RPMI7951 (cell line): ENCODE measurements at regions not wholly inside any gene's neighbourhood (a gene's known extent, or its start where the extent isn't known, plus 50 kb on each side); places are given as distances from the start of the nearest gene placed in this dataset.
"Not testable (repeated sequence)": the region's sequence is repeated elsewhere in the genome, so short reads cannot be mapped to it uniquely, and the experiment has no call there.

ENCODE experiments used
- DNase-seq: peaks from one replicate; pipeline ENCODE4 v3.0.0-alpha.2; 2012; ENCODE audit warnings: low read depth

DNA sequence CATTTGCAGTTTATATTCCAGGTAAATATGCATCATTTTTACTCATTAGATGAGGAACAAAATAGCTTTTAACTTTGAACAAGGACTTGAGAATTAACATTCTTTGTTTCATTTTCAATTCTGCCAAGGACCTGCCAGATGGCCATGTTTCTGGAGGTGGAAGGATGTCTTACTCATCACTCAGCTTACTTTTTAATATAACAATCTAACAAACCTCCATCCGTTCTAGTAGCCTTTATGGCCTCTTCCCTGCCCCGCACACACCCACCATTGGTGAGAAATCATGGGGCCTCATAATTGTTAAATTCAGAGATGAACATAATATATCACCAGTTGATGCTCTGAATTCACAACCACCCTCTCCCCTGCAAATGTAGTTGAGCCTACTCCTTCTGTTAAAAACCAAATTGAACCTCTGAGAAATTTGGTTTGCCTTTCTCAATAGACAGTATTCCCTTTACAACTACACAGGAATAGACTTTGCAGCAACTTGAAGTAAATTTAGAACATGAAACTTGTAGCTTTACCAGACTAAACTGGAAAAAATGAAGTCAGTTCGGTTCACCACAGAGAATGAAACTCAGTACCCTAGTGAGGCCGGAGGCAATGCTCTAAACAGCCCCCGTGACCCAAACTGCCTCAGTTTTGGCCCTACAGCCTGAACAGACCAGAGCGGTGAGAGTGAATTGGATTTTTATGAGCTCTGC is 50.1 kb upstream of the ACSL4 start:
- peak; percentile 9 for DNase-seq

DNA sequence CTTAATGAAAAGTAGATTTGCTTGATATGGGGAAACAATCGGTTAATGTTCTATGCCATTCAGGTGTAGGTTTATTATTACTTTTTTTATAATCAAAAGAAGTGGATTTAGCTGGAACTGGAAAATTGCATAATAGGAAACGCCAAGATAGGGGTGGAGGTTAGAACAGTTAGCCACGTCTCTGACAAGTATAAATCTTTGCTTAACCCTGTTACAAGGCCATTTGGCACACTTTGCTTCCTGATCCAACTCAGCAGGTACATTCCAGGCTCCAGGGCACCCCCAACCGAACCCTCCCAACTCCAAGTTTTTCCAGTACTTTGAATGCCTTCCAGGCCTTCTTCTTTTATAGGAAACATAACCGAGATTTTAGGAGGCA is 50.6 kb upstream of the ACSL4 start:
- no peak for DNase-seq

DNA sequence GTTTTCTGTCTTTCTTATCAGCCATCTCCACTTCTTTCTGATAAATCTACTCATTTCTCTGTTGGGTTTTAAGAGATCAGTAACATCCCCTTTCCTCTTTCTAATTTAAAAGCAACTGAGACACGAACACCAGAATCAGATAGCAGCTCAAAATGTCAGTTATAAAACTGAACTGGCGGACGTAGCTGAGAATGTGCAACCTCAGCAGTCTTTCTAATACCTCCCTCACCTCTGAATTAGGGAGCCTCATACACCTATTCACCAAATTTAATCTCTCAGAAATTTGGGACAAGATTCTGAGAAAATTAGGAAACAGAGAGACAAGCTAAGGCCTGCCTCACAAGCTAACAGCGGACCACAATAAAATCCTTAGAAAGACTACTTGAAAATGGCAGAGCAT is 52.0 kb upstream of the ACSL4 start:
- DNase-seq: no peak

DNA sequence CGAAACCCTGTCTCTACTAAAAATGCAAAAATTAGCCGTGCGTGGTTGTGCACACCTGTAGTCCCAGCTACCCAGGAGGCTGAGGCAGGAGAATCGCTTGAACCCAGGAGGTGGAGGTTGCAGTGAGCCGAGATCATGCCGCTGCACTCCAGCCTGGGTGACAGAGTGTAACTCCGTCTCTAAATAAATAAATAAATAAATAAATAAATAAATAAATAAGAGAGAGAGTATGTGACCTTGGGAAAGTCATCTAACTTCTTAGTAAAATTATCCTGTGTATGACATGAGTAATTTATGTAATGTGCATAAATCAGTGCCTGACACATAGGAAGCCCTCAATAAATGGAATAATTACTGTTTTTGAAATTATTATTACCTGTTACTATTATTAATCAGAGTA is 57.5 kb upstream of the ACSL4 start:
- DNase-seq: not testable (repeated sequence)

DNA sequence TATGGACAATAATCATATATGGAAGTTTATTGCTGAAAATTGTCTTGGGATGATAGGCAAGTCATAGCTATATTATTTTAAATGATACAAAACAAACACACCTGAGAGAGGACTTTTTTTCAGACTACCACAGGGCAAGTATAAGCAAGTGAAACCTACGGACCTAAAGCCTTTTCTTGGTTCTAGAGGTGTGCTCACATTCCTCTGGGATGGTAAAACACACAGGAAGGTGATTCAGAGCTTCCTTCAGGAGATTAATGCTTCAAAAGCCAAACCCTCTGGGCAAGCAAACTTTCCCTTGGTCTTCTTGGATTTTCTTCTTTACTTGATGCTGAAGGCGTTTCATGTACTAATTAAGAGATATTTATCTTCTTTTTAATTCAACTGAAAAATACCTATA is 60.1 kb upstream of the ACSL4 start:
- DNase-seq: no peak

DNA sequence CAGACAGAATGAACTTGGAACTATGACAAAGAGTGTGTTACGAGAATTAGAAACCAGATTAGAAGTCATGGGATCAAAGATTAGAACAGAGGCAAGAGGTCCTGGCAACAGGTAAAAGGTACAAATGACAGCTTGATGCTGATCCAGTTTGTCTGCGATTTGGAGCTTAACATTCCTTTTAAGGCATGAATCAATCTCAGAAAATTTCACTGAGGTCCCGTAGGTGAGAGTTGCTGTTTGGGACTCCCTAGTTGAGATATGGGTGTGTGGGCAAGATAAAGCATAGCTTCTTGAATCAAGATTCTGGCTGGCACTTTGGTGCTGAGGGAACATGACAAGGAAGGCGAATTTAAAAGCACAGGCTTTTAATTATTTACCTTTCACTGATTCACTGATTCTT is 62.6 kb upstream of the ACSL4 start:
- DNase-seq: no peak

DNA sequence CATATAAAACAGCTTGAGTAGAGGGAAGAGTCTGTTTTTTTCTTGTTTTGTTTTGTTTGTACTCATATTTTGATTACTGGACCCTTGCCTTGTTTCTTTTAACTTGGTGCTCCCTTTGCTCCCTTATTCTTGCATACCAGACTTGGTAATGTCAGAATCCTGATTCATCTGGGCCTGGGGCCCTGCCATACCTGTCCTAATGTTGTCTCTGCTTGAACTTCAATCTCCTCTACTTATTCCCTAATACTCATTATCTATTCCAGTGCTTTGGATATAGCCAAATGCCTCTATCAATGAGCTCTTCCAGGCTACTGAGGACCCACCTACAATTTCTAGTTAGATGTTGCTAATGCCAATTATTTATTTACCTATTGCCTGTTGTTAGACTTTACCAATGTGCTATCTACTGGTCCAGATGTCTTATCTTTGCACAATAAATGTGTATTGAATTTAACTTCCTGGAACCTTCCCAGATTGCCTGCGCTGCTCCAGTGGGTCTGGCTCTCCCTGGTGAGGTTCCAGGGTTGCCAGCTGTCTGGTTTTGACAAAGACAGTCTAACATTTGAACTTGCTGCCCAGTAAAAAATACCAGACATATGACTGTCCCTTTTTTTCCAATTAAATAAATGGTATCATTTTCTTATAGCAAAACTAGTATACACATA is 64.4 kb upstream of the ACSL4 start:
- DNase-seq: peak; percentile 30

DNA sequence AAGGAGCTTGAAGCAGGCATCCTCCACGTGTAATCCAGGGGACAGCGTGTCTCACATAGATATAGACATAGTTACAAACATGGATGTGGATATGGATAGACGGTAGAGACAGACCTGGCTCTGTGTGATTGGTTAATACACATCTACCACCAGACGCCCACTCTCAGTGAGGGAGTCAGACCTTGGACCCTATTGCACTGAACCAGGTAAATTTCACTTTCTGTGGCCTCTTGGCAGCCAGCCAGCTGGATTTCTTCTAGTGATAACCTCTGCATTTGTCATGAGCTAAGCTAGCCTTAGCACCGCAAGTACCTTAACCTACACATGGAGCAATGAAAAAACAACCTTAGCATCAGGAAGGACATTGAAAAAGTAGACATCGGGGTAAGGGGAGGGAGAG is 79.2 kb upstream of the ACSL4 start:
- DNase-seq: no peak

DNA sequence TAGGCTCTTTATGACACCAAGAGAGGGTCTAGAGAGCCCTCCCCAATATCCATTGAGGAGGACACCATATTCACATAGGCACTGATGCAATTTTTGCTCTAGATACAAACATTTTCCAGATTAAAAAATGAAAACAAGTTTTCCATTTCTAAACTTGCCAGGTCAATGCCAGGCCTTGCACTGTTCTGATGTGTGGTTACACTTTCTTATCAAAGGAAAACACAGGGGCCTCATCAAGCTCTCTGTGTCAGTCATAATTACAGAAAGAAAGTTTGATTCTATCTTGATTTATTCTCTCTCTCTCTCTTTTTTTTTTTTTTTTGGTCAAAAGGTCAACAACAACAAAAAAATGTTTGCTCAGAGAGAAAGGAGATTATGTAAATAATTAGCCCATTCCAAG is 80.2 kb upstream of the ACSL4 start:
- DNase-seq: no peak

DNA sequence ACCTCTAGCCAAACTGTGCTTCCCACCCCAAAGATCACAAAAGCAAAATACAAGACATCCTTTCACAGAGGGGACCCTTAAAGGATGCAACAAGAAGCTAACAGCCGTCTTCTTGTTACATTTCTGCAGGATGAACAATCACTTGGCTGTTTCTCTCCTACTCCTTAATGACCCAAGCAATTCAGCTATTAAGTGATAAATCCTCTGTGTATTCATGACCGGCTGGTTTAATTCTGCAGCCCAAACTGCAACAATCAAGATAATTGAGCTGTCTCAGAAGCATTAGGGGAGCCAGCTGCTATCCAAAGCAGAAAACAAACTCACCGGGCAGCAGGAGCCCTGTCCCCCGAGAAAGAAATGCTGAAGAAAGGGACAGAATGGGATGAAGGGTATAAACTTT is 85.9 kb upstream of the ACSL4 start:
- DNase-seq: no peak

DNA sequence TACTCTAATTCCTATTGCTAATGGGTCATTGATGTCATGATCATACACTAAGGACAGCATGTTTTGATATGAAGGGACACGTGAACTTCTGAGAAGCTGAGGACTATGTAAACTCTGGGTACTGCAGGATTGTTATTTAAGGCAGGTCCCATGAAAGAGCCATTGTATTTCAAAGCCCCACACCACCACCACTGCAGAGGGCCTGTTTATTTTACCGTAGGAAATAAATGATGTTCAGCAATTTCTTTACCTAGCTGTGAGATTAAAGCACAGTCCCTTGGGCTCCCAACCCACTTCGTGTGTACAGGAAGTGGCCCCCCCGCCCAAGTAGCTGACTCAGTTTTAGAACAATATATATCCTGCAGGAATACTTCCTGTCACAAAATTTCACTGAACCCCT is 89.8 kb upstream of the ACSL4 start:
- DNase-seq: no peak

DNA sequence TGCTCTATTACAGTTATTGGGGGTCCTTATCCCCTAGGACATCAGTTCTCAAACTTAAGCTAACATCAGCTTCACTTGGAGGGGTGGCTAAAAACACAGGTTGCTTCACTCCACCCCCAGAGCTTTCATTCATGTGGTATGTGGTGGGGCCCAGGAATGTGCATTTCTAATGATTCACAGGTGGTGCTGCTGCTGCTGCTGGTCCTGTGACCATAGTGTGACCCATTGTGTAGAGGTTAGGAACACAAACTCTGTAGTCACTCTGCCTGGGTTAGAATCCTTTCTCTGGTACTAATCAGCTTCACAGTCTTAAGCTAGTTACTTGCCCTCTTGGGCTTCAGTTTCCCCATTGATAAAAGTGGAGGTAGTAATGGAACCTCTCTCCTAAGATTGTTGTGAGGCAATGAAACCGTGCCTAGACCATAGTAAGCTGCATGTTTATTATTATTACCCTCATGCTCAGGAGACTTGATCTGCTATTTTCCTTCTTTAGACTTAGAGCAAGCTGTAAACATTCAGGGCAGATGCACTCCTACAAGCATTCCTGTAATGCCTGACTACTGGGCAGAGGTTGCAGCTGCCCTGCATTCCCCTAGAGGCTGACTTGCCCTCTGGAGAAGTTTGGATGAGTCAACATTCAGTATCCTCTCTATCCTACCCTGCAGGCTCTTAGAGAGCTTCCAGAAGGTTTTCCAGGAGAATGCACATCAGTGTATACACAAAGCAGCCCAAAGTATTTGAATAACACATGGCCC is 94.1 kb upstream of the ACSL4 start:
- peak; percentile 90 for DNase-seq

DNA sequence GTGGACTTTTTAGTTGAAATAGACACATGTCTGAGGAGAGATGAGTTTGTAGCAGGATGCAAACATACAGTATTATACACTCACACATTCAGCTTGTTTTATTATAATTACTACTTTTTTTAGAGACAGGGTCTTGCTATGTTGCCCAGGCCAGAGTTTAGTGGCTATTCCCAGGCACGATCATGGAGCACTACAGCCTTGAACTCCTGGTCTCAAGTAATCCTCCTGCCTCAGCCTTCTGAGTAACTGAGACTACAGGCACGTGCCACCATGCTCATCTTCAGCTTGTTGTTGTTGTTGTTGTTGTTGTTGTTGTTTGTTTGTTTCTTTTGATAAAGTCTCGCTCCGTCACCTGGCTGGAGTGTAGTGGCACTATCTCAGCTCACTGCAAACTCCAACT is 94.7 kb upstream of the ACSL4 start:
- no peak for DNase-seq

DNA sequence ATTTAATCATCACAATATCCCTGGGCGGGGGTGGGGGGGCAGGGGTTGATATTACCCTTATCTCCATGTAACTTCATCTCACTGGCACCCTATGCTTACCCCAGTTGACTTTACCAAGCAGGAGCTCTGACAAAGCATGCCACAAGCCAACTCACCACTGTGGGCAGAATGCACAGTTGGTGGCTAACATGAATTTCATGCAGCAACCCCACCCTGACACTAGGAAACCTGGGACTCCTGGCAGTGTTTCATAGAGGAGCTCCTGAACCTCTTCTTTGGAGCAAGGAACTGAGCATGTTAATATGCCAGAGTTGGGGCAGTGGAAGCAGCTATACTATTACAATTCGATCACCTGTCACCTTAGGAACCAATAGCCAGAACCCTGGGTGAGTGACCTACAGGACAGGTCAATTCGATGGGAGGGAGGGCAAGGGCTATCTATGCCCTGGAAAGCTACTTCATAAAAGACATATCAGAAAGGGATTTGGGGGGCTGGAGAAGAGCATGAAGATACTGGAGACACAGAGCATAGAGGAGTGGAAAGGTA is 97.2 kb upstream of the ACSL4 start:
- no peak for DNase-seq

DNA sequence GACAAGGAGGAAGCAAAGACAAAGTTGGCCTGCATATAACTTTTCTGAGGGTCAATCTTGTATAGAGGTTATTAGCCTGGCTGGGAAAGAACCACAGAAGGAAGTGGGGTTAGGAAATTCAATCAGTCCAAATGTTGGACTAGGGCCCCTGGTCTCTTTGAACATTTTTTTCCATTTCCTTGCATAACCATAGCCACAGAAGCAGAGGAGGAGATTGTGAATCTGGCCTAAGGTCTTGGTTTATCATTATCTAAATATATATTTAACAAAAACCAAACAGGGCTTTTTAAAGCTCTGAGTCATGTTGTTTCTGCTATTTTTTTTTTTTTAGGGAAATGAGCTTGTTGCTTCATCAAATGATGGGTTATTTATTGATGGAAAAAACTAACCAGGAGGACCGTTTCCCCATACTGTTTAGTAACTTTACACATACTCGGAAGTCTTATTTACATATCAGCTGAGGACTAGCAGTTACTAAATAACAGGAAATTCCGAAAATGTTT is 97.7 kb upstream of the ACSL4 start:
- peak; percentile 58 for DNase-seq

DNA sequence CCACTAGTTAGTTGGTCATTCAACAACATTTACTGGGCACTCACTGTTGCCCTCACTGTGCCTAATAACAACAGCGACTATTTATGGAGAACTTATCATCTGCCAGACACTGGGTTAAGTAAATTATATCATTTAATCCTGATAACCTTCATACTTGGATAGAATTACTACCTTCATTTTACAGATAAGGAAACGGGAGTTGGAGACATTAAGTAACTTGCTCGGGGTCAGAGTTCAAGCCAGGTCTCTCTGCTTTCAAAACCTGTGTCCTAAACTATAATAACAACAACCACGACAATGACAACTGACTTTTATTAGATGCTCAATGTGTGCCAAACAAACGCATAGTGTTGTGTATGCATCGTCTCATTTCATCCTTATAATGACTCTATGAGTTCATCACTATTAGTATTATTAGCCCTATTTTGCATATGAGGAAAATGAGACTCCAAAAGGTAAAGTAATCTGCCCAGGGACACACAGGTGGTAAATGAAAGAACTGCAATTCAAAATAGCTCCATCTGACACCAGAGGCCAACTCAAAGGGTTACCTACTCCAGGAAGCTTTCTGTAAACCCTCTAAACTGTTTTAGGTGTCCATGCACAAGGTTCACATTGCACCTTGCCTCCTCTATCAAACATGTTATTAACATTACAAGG is 98.4 kb upstream of the ACSL4 start:
- no peak for DNase-seq

DNA sequence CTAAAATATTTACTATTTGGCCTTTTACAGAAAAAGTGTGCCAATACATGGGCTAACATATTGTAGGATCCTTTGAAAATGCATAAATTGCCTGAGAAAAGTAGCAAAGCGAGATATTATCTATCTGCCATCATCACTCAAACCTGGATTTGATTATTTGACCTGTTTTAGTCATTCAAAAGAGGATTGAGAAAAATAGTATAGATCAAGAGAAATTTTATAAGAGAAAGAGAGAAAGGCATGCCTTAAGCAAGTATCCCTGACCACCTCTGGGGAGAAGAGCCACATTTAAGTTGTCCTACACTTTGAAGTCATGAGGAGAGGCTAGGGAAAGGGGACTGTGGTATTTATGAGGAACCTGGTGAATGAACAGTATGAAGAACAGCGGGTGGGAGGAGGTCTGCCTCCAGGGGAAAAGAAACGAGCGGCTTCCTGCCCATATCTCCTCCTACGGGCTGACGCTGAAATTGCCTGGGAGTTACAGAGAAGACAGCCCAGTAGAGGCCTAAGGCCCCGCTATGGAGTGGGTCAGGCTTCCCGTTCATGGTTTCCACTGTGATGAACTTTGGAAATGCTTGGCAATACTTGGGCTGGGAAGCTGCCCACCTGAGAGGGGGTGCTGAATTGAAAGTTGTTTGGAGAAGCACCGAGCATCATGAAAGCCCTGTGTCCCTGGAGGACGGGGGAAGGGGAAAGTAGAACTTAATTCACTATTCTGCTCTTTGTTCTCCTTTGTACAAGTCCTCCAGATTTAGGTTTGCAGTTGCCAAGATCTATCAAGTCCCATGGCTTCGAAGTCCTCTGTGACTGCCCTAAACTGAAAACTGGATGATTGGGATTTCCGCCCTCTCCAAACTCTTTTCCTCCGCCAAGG is 106.9 kb upstream of the ACSL4 start:
- peak; percentile 76 for DNase-seq

DNA sequence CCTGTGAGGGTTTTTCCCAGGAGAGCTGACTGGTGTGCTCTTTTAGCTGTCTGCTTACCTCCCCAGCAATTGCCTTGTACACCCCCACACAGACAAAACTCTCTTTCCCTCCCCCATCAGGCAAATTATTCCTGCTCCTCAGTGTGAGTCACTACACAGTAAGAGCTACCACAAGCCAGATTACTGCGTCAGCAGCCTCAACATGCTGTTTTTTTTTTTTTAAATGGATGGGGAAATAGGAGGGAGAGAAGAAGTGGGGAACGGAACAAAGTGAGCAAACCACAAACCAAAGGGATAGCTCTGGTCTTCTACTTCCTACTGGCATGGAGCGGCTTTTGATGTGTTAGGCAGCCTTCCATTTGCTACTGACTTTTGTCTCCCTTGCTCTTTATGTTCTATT is 107.5 kb upstream of the ACSL4 start:
- DNase-seq: peak; percentile 94

DNA sequence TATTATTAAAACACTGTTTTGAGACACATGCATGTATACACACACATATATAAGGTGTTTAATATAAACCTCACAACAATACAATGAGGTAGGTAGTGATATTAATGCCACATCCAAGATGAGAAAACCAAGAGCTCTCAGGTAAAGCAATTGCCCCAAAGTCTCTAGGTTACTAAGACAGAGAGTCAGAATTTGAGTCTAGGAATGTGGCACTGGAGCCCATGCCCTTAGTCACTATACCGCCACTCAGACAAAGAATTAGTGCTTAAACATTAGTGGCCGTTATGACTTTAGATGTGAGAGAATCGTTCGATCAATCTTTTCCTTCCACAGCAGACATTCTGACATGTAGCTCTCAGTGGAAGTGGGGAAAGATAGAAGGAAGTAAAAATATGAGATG is 108.2 kb upstream of the ACSL4 start:
- DNase-seq: no peak

DNA sequence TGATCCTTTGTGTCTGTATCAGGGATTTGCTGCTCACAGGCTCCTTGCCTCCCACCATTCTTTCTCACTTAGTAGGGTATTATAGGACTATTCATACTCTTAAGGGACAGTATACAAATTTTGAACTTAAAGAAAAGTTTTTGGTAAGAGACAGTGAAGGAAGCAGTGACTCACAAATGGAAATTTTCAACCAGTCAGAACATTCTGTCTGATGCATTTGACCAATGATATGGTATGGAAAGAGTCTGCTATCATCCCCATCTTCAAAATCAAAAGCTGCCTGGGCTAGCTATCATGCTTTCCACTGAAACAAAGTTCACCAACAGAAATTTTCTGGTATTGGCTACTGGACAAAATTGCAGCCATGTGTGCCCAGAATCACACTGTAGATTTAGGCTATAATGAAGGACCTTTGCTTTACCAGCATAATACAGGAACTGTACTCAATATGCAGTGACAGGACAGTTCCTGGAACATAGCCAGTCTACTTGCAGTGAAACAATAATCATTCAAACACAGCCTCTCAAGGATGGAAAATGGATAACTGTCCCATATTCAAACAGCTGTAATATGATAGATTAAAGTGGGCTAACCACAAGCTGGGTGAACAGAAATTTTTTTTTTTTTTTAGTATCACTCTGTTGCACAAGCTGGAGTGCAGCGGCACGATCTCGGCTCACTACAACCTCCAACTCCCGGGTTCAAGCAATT is 109.0 kb upstream of the ACSL4 start:
- peak; percentile 33 for DNase-seq
